Thoracic aorta (tissue), 2 donors: ENCODE measurements at regions not wholly inside any gene's neighbourhood (a gene's known extent, or its start where the extent isn't known, plus 50 kb on each side); places are given as distances from the start of the nearest gene placed in this dataset.

Experiments
- ATAC-seq: fragments of 150-250 bp; one replicate; pipeline ENCODE4 v1.8.0; 2017; ENCODE audit warnings: low read depth; ENCODE audit not compliant: insufficient number of reproducible peaks, low FRiP score
- DNase-seq: peaks from one replicate; pipeline ENCODE4 v3.0.0-alpha.2; 2020; ENCODE audit warnings: low spot score
- H3K27ac ChIP-seq, 2 donors: fragments of 200-600 bp; sonication (generic); 1 replicate in 1 of 2; 2 replicates in 1 of 2; pipeline ENCODE4 v1.5.1; 2016; ENCODE audit warnings: mild to moderate bottlenecking in 2 of 2, moderate library complexity in 2 of 2
- H3K27me3 ChIP-seq: fragments of 200-600 bp; sonication (generic); replicated peaks from 2 replicates; pipeline ENCODE4 v1.6.0; 2016; ENCODE audit warnings: mild to moderate bottlenecking; ENCODE audit not compliant: insufficient read depth
- H3K36me3 ChIP-seq: fragments of 200-600 bp; sonication (generic); one replicate; pipeline ENCODE4 v1.5.1; 2016
- H3K4me1 ChIP-seq, 2 donors: fragments of 200-600 bp; sonication (generic); 1 replicate in 1 of 2; 2 replicates in 1 of 2; pipeline versions ENCODE4 v1.5.1 to v1.6.0; 2016; ENCODE audit warnings: low read depth in 2 of 2, mild to moderate bottlenecking in 1 of 2; ENCODE audit not compliant: control insufficient read depth in 1 of 2
- H3K4me3 ChIP-seq: fragments of 200-600 bp; sonication (generic); 2 replicates; pipeline ENCODE4 v1.5.1; 2016; ENCODE audit warnings: mild to moderate bottlenecking
- H3K9me3 ChIP-seq: fragments of 200-600 bp; sonication (generic); 2 replicates; pipeline ENCODE4 v1.5.1; 2016
- CTCF ChIP-seq: fragments of 200-600 bp; sonication (generic); IDR thresholded peaks from one replicate; pipeline ENCODE4 v1.5.1; 2019; ENCODE audit warnings: antibody characterized with exemption

GRCh38 chr13:109955598-109955997, 169.2 kb upstream of the IRS2 start:
- ATAC-seq (no peak), DNase-seq (no peak)
- no peak overlapping the region for H3K4me3 ChIP-seq
- no peaks in the 10 kb centered on the region for H3K27me3 ChIP-seq
- H3K27ac ChIP-seq, result no peak overlapping the region
- no peaks in the 10 kb centered on the region for H3K36me3 ChIP-seq
- H3K4me1 ChIP-seq, result no peaks in the 10 kb centered on the region
- no peak for TF ChIP-seq CTCF
- no peaks in the 10 kb centered on the region for H3K9me3 ChIP-seq

GRCh38 chr13:109954441-109954840, 168.1 kb upstream of the IRS2 start:
- no peak overlapping the region for H3K27ac ChIP-seq
- H3K9me3 ChIP-seq, result no peaks in the 10 kb centered on the region
- no peak overlapping the region for H3K4me3 ChIP-seq
- no peaks in the 10 kb centered on the region for H3K27me3 ChIP-seq
- no peak for DNase-seq
- ATAC-seq, result no peak
- TF ChIP-seq CTCF, result no peak
- H3K4me1 ChIP-seq, result no peaks in the 10 kb centered on the region
- H3K36me3 ChIP-seq, result no peaks in the 10 kb centered on the region

GRCh38 chr13:109951491-109951890, 165.1 kb upstream of the IRS2 start:
- H3K4me3 ChIP-seq, result no peak overlapping the region
- no peak for TF ChIP-seq CTCF

GRCh38 chr13:109949397-109949796, 163.0 kb upstream of the IRS2 start:
- Histone ChIP-seq H3K4me3 (no peak overlapping the region), H3K4me1 (no peaks in the 10 kb centered on the region), H3K27ac (no peak overlapping the region), H3K9me3 (no peaks in the 10 kb centered on the region), H3K36me3 (no peaks in the 10 kb centered on the region), H3K27me3 (no peaks in the 10 kb centered on the region)
- no peak for DNase-seq
- no peak for TF ChIP-seq CTCF
- ATAC-seq, result no peak

More at GRCh38 chr13:109951491-109951890, 165.1 kb upstream of the IRS2 start:
- ATAC-seq (no peak), DNase-seq (no peak)
- Histone ChIP-seq H3K9me3 (no peaks in the 10 kb centered on the region), H3K4me1 (no peaks in the 10 kb centered on the region), H3K36me3 (no peaks in the 10 kb centered on the region), H3K27ac (no peak overlapping the region), H3K27me3 (no peaks in the 10 kb centered on the region)

GRCh38 chr13:109947006-109947405, 160.6 kb upstream of the IRS2 start:
- Histone ChIP-seq H3K9me3 (no peaks in the 10 kb centered on the region), H3K27me3 (no peaks in the 10 kb centered on the region), H3K4me1 (no peaks in the 10 kb centered on the region), H3K4me3 (no peak overlapping the region), H3K36me3 (no peaks in the 10 kb centered on the region), H3K27ac (no peak overlapping the region)
- DNase-seq (no peak), ATAC-seq (no peak)
- TF ChIP-seq CTCF, result no peak
